ES-I3 (cell line): ENCODE measurements at regions not wholly inside any gene's neighbourhood (a gene's known extent, or its start where the extent isn't known, plus 50 kb on each side); places are given as distances from the start of the nearest gene placed in this dataset.
"Not testable (repeated sequence)": the region's sequence is repeated elsewhere in the genome, so short reads cannot be mapped to it uniquely, and the experiment has no call there.

ENCODE experiments used
- H3K36me3 ChIP-seq: 2 replicates; pipeline ENCODE4 v1.6.1; 2013; ENCODE audit warnings: mild to moderate bottlenecking, low read length, control low read depth, moderate library complexity; ENCODE audit not compliant: insufficient read depth
- H3K4me1 ChIP-seq: 2 replicates; pipeline ENCODE4 v1.6.1; 2013; ENCODE audit warnings: mild to moderate bottlenecking, control low read depth, low read length; ENCODE audit not compliant: insufficient read depth
- H3K9ac ChIP-seq: 2 replicates; pipeline ENCODE4 v1.6.1; 2013; ENCODE audit warnings: low read depth, mild to moderate bottlenecking, low read length, moderate library complexity
- H3K9me3 ChIP-seq: 2 replicates; pipeline ENCODE4 v1.6.1; 2013; ENCODE audit warnings: mild to moderate bottlenecking, low read length, moderate library complexity; ENCODE audit not compliant: control insufficient read depth, insufficient read depth

GRCh38 chrX:131663726-131664125 lies 119.9 kb downstream of the OR13H1 start:
- not testable (repeated sequence) for H3K36me3 ChIP-seq, H3K4me1 ChIP-seq, H3K9me3 ChIP-seq
- H3K9ac ChIP-seq = peak overlapping the region; percentile 36

- no peaks in the 10 kb centered on the region for H3K4me1 ChIP-seq
- no peak overlapping the region for H3K9ac ChIP-seq
- no peaks in the 10 kb centered on the region for H3K9me3 ChIP-seq
- H3K36me3 ChIP-seq = no peaks in the 10 kb centered on the region
Observed at GRCh38 chrX:131671735-131672134, 127.9 kb downstream of the OR13H1 start.

- H3K4me1 ChIP-seq = no peaks in the 10 kb centered on the region
- no peaks in the 10 kb centered on the region for H3K36me3 ChIP-seq
- H3K9me3 ChIP-seq = no peaks in the 10 kb centered on the region
- no peak overlapping the region for H3K9ac ChIP-seq
Observed at GRCh38 chrX:131675596-131676194, 131.8 kb downstream of the OR13H1 start.

- Histone ChIP-seq H3K4me1 (no peaks in the 10 kb centered on the region), H3K9ac (no peak overlapping the region), H3K9me3 (no peaks in the 10 kb centered on the region), H3K36me3 (no peaks in the 10 kb centered on the region)
Observed at GRCh38 chrX:131677655-131678628, 134.1 kb downstream of the OR13H1 start.

- not testable (repeated sequence) for H3K36me3 ChIP-seq, H3K9ac ChIP-seq, H3K9me3 ChIP-seq, H3K4me1 ChIP-seq
Observed at GRCh38 chrX:131682735-131683134, 138.9 kb downstream of the OR13H1 start.

GRCh38 chrX:131693359-131693758 lies 149.5 kb downstream of the OR13H1 start:
- peaks cover 44% of the 10 kb centered on the region for H3K9me3 ChIP-seq
- peaks cover 26% of the 10 kb centered on the region; the same call in 1 of the 2 replicates for H3K36me3 ChIP-seq
- no peaks in the 10 kb centered on the region for H3K4me1 ChIP-seq
- H3K9ac ChIP-seq = no peak overlapping the region

GRCh38 chrX:131696989-131697388 lies 153.1 kb downstream of the OR13H1 start:
- H3K9ac ChIP-seq, H3K4me1 ChIP-seq: not testable (repeated sequence)
- Histone ChIP-seq H3K36me3 (peaks cover 17% of the 10 kb centered on the region; the same call in 1 of the 2 replicates), H3K9me3 (peaks cover 33% of the 10 kb centered on the region)

- no peak overlapping the region for H3K9ac ChIP-seq
- peaks cover 19% of the 10 kb centered on the region; the same call in 1 of the 2 replicates for H3K36me3 ChIP-seq
- no peaks in the 10 kb centered on the region for H3K4me1 ChIP-seq
- no peaks in the 10 kb centered on the region for H3K9me3 ChIP-seq
Observed at GRCh38 chrX:131703646-131704045, 159.8 kb downstream of the OR13H1 start.

- H3K9ac ChIP-seq = no peak overlapping the region
Observed at GRCh38 chrX:131704136-131704695, 160.3 kb downstream of the OR13H1 start.

GRCh38 chrX:131709553-131709952 lies 165.7 kb downstream of the OR13H1 start:
- Histone ChIP-seq H3K9ac (no peak overlapping the region; the same call in 1 of the 2 replicates), H3K9me3 (peaks cover 26% of the 10 kb centered on the region), H3K36me3 (peaks cover 35% of the 10 kb centered on the region; the same call in 1 of the 2 replicates), H3K4me1 (no peaks in the 10 kb centered on the region)

More at GRCh38 chrX:131704136-131704695, 160.3 kb downstream of the OR13H1 start:
- Histone ChIP-seq H3K36me3 (peaks cover 23% of the 10 kb centered on the region; the same call in 1 of the 2 replicates), H3K4me1 (no peaks in the 10 kb centered on the region), H3K9me3 (peaks cover 3% of the 10 kb centered on the region)

- H3K9me3 ChIP-seq = peaks cover 26% of the 10 kb centered on the region
- H3K36me3 ChIP-seq = peaks cover 31% of the 10 kb centered on the region; the same call in 1 of the 2 replicates
- no peak overlapping the region for H3K9ac ChIP-seq
- no peaks in the 10 kb centered on the region for H3K4me1 ChIP-seq
Observed at GRCh38 chrX:131711478-131711867, 167.6 kb downstream of the OR13H1 start.

GRCh38 chrX:131723646-131724045 lies 179.8 kb downstream of the OR13H1 start:
- Histone ChIP-seq H3K9me3 (peaks cover 18% of the 10 kb centered on the region), H3K36me3 (peaks cover 7% of the 10 kb centered on the region; the same call in 1 of the 2 replicates), H3K9ac (no peak overlapping the region), H3K4me1 (no peaks in the 10 kb centered on the region)

GRCh38 chrX:131724292-131724691 lies 180.4 kb downstream of the OR13H1 start:
- no peak overlapping the region for H3K9ac ChIP-seq
- peaks cover 18% of the 10 kb centered on the region for H3K9me3 ChIP-seq
- H3K4me1 ChIP-seq = no peaks in the 10 kb centered on the region
- H3K36me3 ChIP-seq = peaks cover 7% of the 10 kb centered on the region; the same call in 1 of the 2 replicates

GRCh38 chrX:131725001-131725654 lies 181.3 kb downstream of the OR13H1 start:
- H3K9ac ChIP-seq = no peak overlapping the region
- peaks cover 18% of the 10 kb centered on the region for H3K9me3 ChIP-seq
- peaks cover 7% of the 10 kb centered on the region; the same call in 1 of the 2 replicates for H3K36me3 ChIP-seq
- H3K4me1 ChIP-seq = no peaks in the 10 kb centered on the region
